Endodermal cell (in vitro differentiated cells): ENCODE measurements at regions not wholly inside any gene's neighbourhood (a gene's known extent, or its start where the extent isn't known, plus 50 kb on each side); places are given as distances from the start of the nearest gene placed in this dataset.

Experiments used
- DNase-seq: peaks from one replicate; pipeline ENCODE4 v3.0.0-alpha.2; 2017
- H3K27ac ChIP-seq: 2 replicates; pipeline ENCODE4 v1.5.1; 2013; ENCODE audit warnings: mild to moderate bottlenecking, low read depth, low read length, moderate library complexity
- H3K27me3 ChIP-seq: 2 replicates; pipeline ENCODE4 v1.6.1; 2013; ENCODE audit warnings: mild to moderate bottlenecking, low read length, moderate library complexity; ENCODE audit not compliant: insufficient read depth, control insufficient read depth, poor library complexity, severe bottlenecking
- H3K36me3 ChIP-seq: 2 replicates; pipeline ENCODE4 v1.7.0; 2013; ENCODE audit warnings: mild to moderate bottlenecking, low read length, moderate library complexity; ENCODE audit not compliant: control insufficient read depth, insufficient read depth
- H3K4me1 ChIP-seq: one replicate; pipeline ENCODE4 v1.7.0; 2013; ENCODE audit warnings: low read length; ENCODE audit not compliant: control insufficient read depth, insufficient read depth
- H3K4me3 ChIP-seq: 2 replicates; pipeline ENCODE4 v1.5.1; 2013; ENCODE audit warnings: mild to moderate bottlenecking, low read length, moderate library complexity
- H3K9ac ChIP-seq: 2 replicates; pipeline ENCODE4 v1.6.1; 2013; ENCODE audit warnings: mild to moderate bottlenecking, low read length, moderate library complexity; ENCODE audit not compliant: poor library complexity, severe bottlenecking; ENCODE audit errors: extremely low read depth
- H3K9me3 ChIP-seq: 2 replicates; pipeline ENCODE4 v1.6.1; 2013; ENCODE audit warnings: mild to moderate bottlenecking, low read length, moderate library complexity; ENCODE audit not compliant: control insufficient read depth
- H3K27ac Mint-ChIP-seq: 2 replicates; pipeline ENCODE4 v1.8.0; 2020; ENCODE audit warnings: mixed read lengths
- H3K27me3 Mint-ChIP-seq: 2 replicates; pipeline ENCODE4 v1.8.0; 2021; ENCODE audit warnings: mild to moderate bottlenecking, mixed read lengths; ENCODE audit not compliant: insufficient read depth
- H3K36me3 Mint-ChIP-seq: 2 replicates; pipeline ENCODE4 v1.8.0; 2020; ENCODE audit warnings: low read depth, mixed read lengths
- H3K4me1 Mint-ChIP-seq: 2 replicates; pipeline ENCODE4 v1.8.0; 2020; ENCODE audit warnings: mixed read lengths
- H3K4me3 Mint-ChIP-seq: 2 replicates; pipeline ENCODE4 v1.8.0; 2020; ENCODE audit warnings: mild to moderate bottlenecking, moderate library complexity, mixed read lengths
- H3K9me3 Mint-ChIP-seq: 2 replicates; pipeline ENCODE4 v1.8.0; 2020; ENCODE audit warnings: mild to moderate bottlenecking, mixed read lengths
- WGBS, 2 experiments: methylation state at CpG; one replicate each; pipeline versions ENCODE4 v1.1.5 to v1.1.7; 2013; ENCODE audit warnings: missing lambda C conversion rate in 2 of 2, mixed read lengths in 1 of 2; ENCODE audit not compliant: insufficient coverage in 1 of 2, insufficient read length in 1 of 2; 5-methylcytosine and 5-hydroxymethylcytosine counted together
- TF ChIP-seq, protein P1 (sequence below): fragments of 200-600 bp; sonication (generic); conservative IDR thresholded peaks from 2 replicates; pipeline ENCODE4 v1.5.0; 2021; ENCODE audit warnings: antibody characterized with exemption, mild to moderate bottlenecking

GRCh38 chr14:83421711-83422110 is 1888.1 kb upstream of the SEL1L start:
- H3K9me3 ChIP-seq = no peaks in the 10 kb centered on the region
- Mint-ChIP-seq H3K27me3 (no peaks in the 10 kb centered on the region), H3K9me3 (no peaks in the 10 kb centered on the region), H3K4me3 (no peak overlapping the region), H3K27ac (no peak overlapping the region), H3K36me3 (no peaks in the 10 kb centered on the region), H3K4me1 (no peaks in the 10 kb centered on the region)
- DNase-seq = no peak
- no peaks in the 10 kb centered on the region for H3K4me1 ChIP-seq
- no peaks in the 10 kb centered on the region for H3K36me3 ChIP-seq
- no peak overlapping the region for H3K9ac ChIP-seq
- WGBS, 2 experiments = 93% methylated on average over 2 of the region's 2 CpGs; no CpG with 5 or more reads in 1 of the 2 experiments
- no peak overlapping the region for H3K4me3 ChIP-seq
- TF ChIP-seq, protein P1, sequence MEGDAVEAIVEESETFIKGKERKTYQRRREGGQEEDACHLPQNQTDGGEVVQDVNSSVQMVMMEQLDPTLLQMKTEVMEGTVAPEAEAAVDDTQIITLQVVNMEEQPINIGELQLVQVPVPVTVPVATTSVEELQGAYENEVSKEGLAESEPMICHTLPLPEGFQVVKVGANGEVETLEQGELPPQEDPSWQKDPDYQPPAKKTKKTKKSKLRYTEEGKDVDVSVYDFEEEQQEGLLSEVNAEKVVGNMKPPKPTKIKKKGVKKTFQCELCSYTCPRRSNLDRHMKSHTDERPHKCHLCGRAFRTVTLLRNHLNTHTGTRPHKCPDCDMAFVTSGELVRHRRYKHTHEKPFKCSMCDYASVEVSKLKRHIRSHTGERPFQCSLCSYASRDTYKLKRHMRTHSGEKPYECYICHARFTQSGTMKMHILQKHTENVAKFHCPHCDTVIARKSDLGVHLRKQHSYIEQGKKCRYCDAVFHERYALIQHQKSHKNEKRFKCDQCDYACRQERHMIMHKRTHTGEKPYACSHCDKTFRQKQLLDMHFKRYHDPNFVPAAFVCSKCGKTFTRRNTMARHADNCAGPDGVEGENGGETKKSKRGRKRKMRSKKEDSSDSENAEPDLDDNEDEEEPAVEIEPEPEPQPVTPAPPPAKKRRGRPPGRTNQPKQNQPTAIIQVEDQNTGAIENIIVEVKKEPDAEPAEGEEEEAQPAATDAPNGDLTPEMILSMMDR = no peak
- no peak overlapping the region for H3K27ac ChIP-seq
- H3K27me3 ChIP-seq = no peaks in the 10 kb centered on the region

GRCh38 chr14:83425138-83425537 is 1891.5 kb upstream of the SEL1L start:
- Mint-ChIP-seq H3K9me3 (no peaks in the 10 kb centered on the region), H3K27me3 (no peaks in the 10 kb centered on the region), H3K4me3 (no peak overlapping the region), H3K36me3 (no peaks in the 10 kb centered on the region), H3K4me1 (no peaks in the 10 kb centered on the region), H3K27ac (no peak overlapping the region)
- Histone ChIP-seq H3K27ac (no peak overlapping the region), H3K4me3 (no peak overlapping the region), H3K9ac (no peak overlapping the region), H3K9me3 (no peaks in the 10 kb centered on the region), H3K27me3 (no peaks in the 10 kb centered on the region), H3K36me3 (no peaks in the 10 kb centered on the region), H3K4me1 (no peaks in the 10 kb centered on the region)
- TF ChIP-seq, protein P1 = no peak
- DNase-seq = no peak

DNA sequence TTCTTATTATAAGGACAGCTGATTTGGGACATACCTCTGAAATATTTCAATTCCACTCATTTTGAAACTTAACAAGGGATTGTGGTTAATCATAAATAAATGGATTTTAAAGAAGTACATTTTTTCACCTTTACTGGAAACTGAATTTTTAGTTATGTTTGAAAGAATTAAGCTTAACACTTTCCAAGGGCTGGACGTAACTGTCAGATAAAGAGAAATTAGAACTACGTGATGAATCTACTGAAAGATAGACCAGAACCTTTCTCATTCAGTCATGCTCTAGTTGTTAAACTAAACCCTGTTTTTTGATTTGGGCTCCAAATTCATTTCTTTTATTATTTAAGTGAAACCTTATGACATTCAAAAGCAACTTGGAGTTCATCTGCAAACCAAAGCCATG is 1892.1 kb upstream of the SEL1L start:
- Histone ChIP-seq H3K27ac (no peak overlapping the region), H3K36me3 (no peaks in the 10 kb centered on the region), H3K4me1 (no peaks in the 10 kb centered on the region), H3K27me3 (no peaks in the 10 kb centered on the region), H3K4me3 (no peak overlapping the region), H3K9me3 (no peaks in the 10 kb centered on the region), H3K9ac (no peak overlapping the region)
- H3K27ac Mint-ChIP-seq = no peak overlapping the region
- H3K9me3 Mint-ChIP-seq = no peaks in the 10 kb centered on the region
- TF ChIP-seq, protein P1 = no peak
- no peaks in the 10 kb centered on the region for H3K27me3 Mint-ChIP-seq
- no peaks in the 10 kb centered on the region for H3K36me3 Mint-ChIP-seq
- DNase-seq = no peak
- no peak overlapping the region for H3K4me3 Mint-ChIP-seq
- 94 to 100% methylated on average over 2 of the region's 2 CpGs for WGBS, 2 experiments
- H3K4me1 Mint-ChIP-seq = no peaks in the 10 kb centered on the region
